Astrocyte of the cerebellum (primary cell): ENCODE measurements at regions not wholly inside any gene's neighbourhood (a gene's known extent, or its start where the extent isn't known, plus 50 kb on each side); places are given as distances from the start of the nearest gene placed in this dataset.

Experiments used
- DNase-seq: peaks from one replicate; pipeline ENCODE4 v3.0.0-alpha.2; 2011; ENCODE audit warnings: low read depth
- H3K4me3 ChIP-seq: 2 replicates; pipeline ENCODE4 v1.5.1; 2011; ENCODE audit warnings: mild to moderate bottlenecking, low read depth, low read length, moderate library complexity
- in situ Hi-C: cut with HindIII; loops from 2 replicates; pipeline ENCODE4 v1.10.0; 2017; ENCODE audit warnings: low sequenced_read_pairs
- TF ChIP-seq, protein P1 (sequence below): IDR thresholded peaks from 2 replicates; pipeline ENCODE4 v1.5.1; 2012; ENCODE audit warnings: low read length, low read depth, moderate library complexity, mild to moderate bottlenecking; ENCODE audit errors: missing control alignments

- no peak for DNase-seq
- TF ChIP-seq, protein P1, sequence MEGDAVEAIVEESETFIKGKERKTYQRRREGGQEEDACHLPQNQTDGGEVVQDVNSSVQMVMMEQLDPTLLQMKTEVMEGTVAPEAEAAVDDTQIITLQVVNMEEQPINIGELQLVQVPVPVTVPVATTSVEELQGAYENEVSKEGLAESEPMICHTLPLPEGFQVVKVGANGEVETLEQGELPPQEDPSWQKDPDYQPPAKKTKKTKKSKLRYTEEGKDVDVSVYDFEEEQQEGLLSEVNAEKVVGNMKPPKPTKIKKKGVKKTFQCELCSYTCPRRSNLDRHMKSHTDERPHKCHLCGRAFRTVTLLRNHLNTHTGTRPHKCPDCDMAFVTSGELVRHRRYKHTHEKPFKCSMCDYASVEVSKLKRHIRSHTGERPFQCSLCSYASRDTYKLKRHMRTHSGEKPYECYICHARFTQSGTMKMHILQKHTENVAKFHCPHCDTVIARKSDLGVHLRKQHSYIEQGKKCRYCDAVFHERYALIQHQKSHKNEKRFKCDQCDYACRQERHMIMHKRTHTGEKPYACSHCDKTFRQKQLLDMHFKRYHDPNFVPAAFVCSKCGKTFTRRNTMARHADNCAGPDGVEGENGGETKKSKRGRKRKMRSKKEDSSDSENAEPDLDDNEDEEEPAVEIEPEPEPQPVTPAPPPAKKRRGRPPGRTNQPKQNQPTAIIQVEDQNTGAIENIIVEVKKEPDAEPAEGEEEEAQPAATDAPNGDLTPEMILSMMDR = no peak
- in situ Hi-C loops = no loop called here
- no peak overlapping the region for H3K4me3 ChIP-seq
Observed at GRCh38 chr10:83816942-83817341, 322.4 kb upstream of the GHITM start.

DNA sequence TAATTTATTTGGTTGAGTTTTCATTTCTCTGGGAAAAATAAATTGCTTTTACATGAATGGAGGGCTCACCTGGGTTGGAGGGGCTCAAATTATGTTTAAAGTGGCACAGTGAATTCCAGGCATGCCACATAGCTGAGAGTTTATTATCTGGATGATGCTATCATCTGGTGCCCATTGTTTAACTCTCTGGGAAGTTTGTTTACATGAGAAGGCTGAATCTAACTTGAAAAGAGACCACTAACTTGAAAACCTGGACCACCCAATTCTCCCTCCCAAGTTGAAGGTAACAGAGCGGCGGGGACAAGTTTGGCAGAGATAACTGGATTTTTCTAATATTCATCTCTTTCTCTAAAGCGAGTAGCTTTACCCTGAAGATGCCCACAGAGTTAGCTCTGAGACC is 321.5 kb upstream of the GHITM start:
- no peak for DNase-seq
- in situ Hi-C loops = no loop called here
- no peak overlapping the region for H3K4me3 ChIP-seq
- TF ChIP-seq, protein P1 = no peak

DNA sequence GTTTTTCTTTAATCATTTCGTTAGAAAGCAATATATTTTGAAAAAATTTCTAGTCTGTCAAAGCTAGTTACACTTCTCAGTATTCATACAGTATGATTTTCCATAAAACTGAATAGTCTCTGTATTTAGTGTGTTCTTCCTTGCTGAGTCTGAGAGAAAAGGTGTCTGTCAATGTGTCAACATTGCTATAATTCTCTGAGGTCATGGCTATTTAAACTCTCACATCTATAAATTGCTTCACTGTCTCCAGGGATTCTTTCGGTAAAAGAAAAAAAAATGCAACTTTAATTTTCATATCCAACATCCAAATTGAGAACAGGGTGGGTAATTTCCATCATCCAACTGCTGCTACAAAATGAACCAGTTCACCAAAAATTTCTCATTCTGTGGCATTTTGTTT is 319.7 kb upstream of the GHITM start:
- in situ Hi-C loops = no loop called here
- TF ChIP-seq, protein P1 = no peak
- no peak for DNase-seq
- H3K4me3 ChIP-seq = no peak overlapping the region

GRCh38 chr10:83820033-83820432 is 319.3 kb upstream of the GHITM start:
- TF ChIP-seq, protein P1 = no peak
- no peak for DNase-seq
- in situ Hi-C loops = no loop called here
- H3K4me3 ChIP-seq = no peak overlapping the region

- in situ Hi-C loops = no loop called here
Observed at GRCh38 chr10:83824099-83824498, 315.2 kb upstream of the GHITM start.

GRCh38 chr10:83834096-83834495 is 305.2 kb upstream of the GHITM start:
- no peak for DNase-seq
- in situ Hi-C loops = no loop called here
- no peak overlapping the region for H3K4me3 ChIP-seq
- TF ChIP-seq, protein P1 = no peak

More at GRCh38 chr10:83824099-83824498, 315.2 kb upstream of the GHITM start:
- H3K4me3 ChIP-seq = no peak overlapping the region
- no peak for DNase-seq
- TF ChIP-seq, protein P1 = no peak
